ENCODE measurements at regions not wholly inside any gene's neighbourhood (a gene's known extent, or its start where the extent isn't known, plus 50 kb on each side); places are given as distances from the start of the nearest gene placed in this dataset.

GRCh38 chr3:28115316-28115715, 126.1 kb upstream of the CMC1 start (continued):
- TF ChIP-seq GABPA (IDR thresholded peaks at IDR 0.05; ENCODE audit: low read depth, low read length) (no peak), GABPA (CRISPR knock-in tag; IDR thresholded peaks at IDR 0.05; ENCODE audit: low read depth) (0 out of 2 replicates have a peak, but pooled peaks have one; percentile 11), ZNF609 (CRISPR knock-in tag; IDR thresholded peaks at IDR 0.05; ENCODE audit: borderline replicate concordance) (peak; percentile 2; the same call in 1 of the 2 replicates), ZNF704 (CRISPR knock-in tag; IDR thresholded peaks at IDR 0.05; ENCODE audit: borderline replicate concordance) (no peak), ZNF768 (CRISPR knock-in tag; IDR thresholded peaks at IDR 0.05) (no peak), ZNF234 (CRISPR knock-in tag; conservative IDR thresholded peaks at IDR 0.05) (no peak), ZNF343 (CRISPR knock-in tag; IDR thresholded peaks at IDR 0.05) (no peak), ZNF124 (CRISPR knock-in tag; IDR thresholded peaks at IDR 0.05) (no peak), FUBP1 (CRISPR knock-in tag; IDR thresholded peaks at IDR 0.05; ENCODE audit: borderline replicate concordance) (no peak), ZNF746 (CRISPR knock-in tag; IDR thresholded peaks at IDR 0.05) (no peak), MXD1 (CRISPR knock-in tag; IDR thresholded peaks at IDR 0.05) (no peak), TAF15 (IDR thresholded peaks at IDR 0.05; ENCODE audit: low read depth, low read length, poor library complexity, severe bottlenecking) (no peak), DZIP1 (CRISPR knock-in tag; IDR thresholded peaks at IDR 0.05) (no peak), GATAD1 (CRISPR knock-in tag; IDR thresholded peaks at IDR 0.05) (peak; percentile 1; the same call in 1 of the 2 replicates)
- TF ChIP-seq, protein P1, sequence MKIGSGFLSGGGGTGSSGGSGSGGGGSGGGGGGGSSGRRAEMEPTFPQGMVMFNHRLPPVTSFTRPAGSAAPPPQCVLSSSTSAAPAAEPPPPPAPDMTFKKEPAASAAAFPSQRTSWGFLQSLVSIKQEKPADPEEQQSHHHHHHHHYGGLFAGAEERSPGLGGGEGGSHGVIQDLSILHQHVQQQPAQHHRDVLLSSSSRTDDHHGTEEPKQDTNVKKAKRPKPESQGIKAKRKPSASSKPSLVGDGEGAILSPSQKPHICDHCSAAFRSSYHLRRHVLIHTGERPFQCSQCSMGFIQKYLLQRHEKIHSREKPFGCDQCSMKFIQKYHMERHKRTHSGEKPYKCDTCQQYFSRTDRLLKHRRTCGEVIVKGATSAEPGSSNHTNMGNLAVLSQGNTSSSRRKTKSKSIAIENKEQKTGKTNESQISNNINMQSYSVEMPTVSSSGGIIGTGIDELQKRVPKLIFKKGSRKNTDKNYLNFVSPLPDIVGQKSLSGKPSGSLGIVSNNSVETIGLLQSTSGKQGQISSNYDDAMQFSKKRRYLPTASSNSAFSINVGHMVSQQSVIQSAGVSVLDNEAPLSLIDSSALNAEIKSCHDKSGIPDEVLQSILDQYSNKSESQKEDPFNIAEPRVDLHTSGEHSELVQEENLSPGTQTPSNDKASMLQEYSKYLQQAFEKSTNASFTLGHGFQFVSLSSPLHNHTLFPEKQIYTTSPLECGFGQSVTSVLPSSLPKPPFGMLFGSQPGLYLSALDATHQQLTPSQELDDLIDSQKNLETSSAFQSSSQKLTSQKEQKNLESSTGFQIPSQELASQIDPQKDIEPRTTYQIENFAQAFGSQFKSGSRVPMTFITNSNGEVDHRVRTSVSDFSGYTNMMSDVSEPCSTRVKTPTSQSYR (CRISPR knock-in tag; IDR thresholded peaks at IDR 0.05; ENCODE audit: borderline replicate concordance), result no peak

Data from HepG2 (cell line).